Sigmoid colon (tissue), 6 donors: ENCODE measurements at regions not wholly inside any gene's neighbourhood (a gene's known extent, or its start where the extent isn't known, plus 50 kb on each side); places are given as distances from the start of the nearest gene placed in this dataset.

Experiments
- DNase-seq: peaks from one replicate; pipeline ENCODE4 v3.0.0-alpha.2; 2019
- H3K27ac ChIP-seq, 4 donors: fragments of 200-600 bp; sonication (generic); one replicate each; pipeline ENCODE4 v1.5.1; 2016 to 2019; ENCODE audit warnings: mild to moderate bottlenecking in 1 of 4
- H3K27me3 ChIP-seq, 3 donors: fragments of 200-600 bp; sonication (generic); one replicate each; pipeline ENCODE4 v1.5.1; 2019; ENCODE audit warnings: mild to moderate bottlenecking in 1 of 3
- H3K36me3 ChIP-seq, 4 donors: fragments of 200-600 bp; sonication (generic); one replicate each; pipeline ENCODE4 v1.5.1; 2016 to 2019
- H3K4me1 ChIP-seq, 4 donors: fragments of 200-600 bp; sonication (generic); one replicate each; pipeline ENCODE4 v1.5.1; 2017 to 2019
- H3K4me3 ChIP-seq, 4 donors: fragments of 200-600 bp; sonication (generic); one replicate each; pipeline ENCODE4 v1.5.1; 2017 to 2019; ENCODE audit warnings: mild to moderate bottlenecking in 2 of 4, moderate library complexity in 1 of 4
- H3K9me3 ChIP-seq, 4 donors: fragments of 200-600 bp in 3 of 4; sonication (generic) in 3 of 4; one replicate each; pipeline versions ENCODE4 v1.5.1 to v1.6.1; 2013 to 2019
- EP300 ChIP-seq, 4 donors: sonication (generic); formaldehyde crosslinking; IDR thresholded peaks; one replicate each; pipeline ENCODE4 v1.6.1; 2017; ENCODE audit warnings: antibody characterized with exemption in 4 of 4
- POLR2A ChIP-seq, 2 donors: fragments of 450-650 bp; IDR thresholded peaks; one replicate each; pipeline ENCODE4 v1.6.1; 2016; ENCODE audit warnings: antibody characterized with exemption in 2 of 2, mild to moderate bottlenecking in 2 of 2, moderate library complexity in 2 of 2
- POLR2AphosphoS5 ChIP-seq, 4 donors: sonication (generic); formaldehyde crosslinking; IDR thresholded peaks; one replicate each; pipeline ENCODE4 v1.6.1; 2017; ENCODE audit warnings: antibody characterized with exemption in 4 of 4
- WGBS, 2 donors: extraction: QIAGEN DNeasy Blood & Tissue Kit; methylation state at CpG; one replicate each; pipeline ENCODE4 v1.1.7; 2013; 5-methylcytosine and 5-hydroxymethylcytosine counted together
- intact Hi-C: fragments of 100-400 bp; cut with DNase I; formaldehyde crosslinking; loops from one replicate; pipeline ENCODE4 v1.15.1; 2023
- TF ChIP-seq, protein P1 (sequence below), 4 experiments: fragments of 450-650 bp in 3 of 4; fragments of 200-600 bp in 1 of 4; IDR thresholded peaks; one replicate each; pipeline ENCODE4 v1.5.1; 2016 to 2019; ENCODE audit warnings: antibody characterized with exemption in 4 of 4, mild to moderate bottlenecking in 3 of 4, moderate library complexity in 2 of 4
- donor health status: healthy with polysubstance abuse.
- donor health status: healthy.

DNA sequence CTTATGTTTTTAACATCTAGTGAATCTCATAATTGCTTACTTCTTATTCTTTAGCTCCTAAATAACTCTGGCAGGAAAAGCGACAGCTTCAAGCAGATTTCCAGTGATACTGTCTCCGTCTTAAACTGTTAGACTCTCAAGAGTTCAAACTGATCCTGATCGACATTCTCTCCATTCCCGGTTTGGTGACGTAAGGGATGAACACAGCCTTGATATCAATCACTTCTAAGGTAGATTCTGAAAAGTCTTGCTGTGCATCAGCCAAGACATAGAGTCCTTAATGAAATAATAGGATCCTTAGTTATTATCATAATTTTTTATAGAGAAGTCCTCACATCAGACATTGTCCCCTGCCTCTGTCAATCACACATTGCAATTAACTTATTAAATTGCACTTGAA is 534.6 kb downstream of the TFEC start:
- WGBS, 2 donors, result 92 to 96% methylated on average over 5 of the region's 5 CpGs

DNA sequence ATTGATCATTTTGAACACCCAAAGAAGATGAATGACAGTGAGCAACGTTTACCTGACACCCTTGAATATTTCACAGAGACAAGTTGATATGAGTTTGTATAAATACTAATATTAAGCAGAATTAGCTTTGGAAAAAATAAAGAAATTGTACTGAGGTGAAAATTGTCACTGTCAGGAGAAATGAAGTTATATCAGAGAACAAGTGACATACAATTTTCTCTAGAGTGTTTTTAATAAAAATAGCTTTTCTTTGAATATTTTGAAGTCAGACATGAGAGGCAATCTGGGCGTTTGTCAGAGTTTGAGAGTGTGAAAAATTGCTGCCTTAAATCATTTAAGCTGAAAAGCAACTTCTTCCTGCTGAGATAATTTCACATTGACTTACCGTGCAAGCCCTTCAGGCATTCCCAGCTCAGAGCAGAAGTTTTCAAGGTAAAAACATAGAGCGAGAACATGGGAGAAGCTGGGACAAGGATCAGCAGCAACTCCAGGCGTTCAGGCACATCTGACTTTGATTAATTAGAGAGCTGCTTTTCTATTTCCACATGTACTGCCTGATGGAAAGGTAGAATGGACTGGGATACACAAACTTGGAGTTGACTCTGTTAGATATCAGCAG is 535.9 kb downstream of the TFEC start:
- Histone ChIP-seq H3K4me3 (peak overlapping the region in 1 of 4 donors; percentile 9), H3K9me3 (no peaks in the 10 kb centered on the region), H3K27me3 (no peaks in the 10 kb centered on the region), H3K4me1 (peaks cover 0 to 16% (median 2%) of the 10 kb centered on the region in 4 donors), H3K27ac (peak overlapping the region in 1 of 4 donors; percentile 50), H3K36me3 (no peaks in the 10 kb centered on the region)
- TF ChIP-seq POLR2A (IDR thresholded peaks at IDR 0.05) (no peak), POLR2AphosphoS5 (IDR thresholded peaks at IDR 0.05) (no peak), EP300 (IDR thresholded peaks at IDR 0.05) (no peak)
- TF ChIP-seq, protein P1, sequence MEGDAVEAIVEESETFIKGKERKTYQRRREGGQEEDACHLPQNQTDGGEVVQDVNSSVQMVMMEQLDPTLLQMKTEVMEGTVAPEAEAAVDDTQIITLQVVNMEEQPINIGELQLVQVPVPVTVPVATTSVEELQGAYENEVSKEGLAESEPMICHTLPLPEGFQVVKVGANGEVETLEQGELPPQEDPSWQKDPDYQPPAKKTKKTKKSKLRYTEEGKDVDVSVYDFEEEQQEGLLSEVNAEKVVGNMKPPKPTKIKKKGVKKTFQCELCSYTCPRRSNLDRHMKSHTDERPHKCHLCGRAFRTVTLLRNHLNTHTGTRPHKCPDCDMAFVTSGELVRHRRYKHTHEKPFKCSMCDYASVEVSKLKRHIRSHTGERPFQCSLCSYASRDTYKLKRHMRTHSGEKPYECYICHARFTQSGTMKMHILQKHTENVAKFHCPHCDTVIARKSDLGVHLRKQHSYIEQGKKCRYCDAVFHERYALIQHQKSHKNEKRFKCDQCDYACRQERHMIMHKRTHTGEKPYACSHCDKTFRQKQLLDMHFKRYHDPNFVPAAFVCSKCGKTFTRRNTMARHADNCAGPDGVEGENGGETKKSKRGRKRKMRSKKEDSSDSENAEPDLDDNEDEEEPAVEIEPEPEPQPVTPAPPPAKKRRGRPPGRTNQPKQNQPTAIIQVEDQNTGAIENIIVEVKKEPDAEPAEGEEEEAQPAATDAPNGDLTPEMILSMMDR (IDR thresholded peaks at IDR 0.05), result no peak
- DNase-seq, result no peak
- intact Hi-C loops, result no loop called here
- WGBS, 2 donors, result 72 to 73% methylated on average over 5 of the region's 5 CpGs

More for the DNA sequence above, 534.6 kb downstream of the TFEC start:
- no peaks in the 10 kb centered on the region for H3K36me3 ChIP-seq
- intact Hi-C loops, result no loop called here
- H3K4me3 ChIP-seq, result no peak overlapping the region
- TF ChIP-seq POLR2A (IDR thresholded peaks at IDR 0.05) (no peak), EP300 (IDR thresholded peaks at IDR 0.05) (no peak), POLR2AphosphoS5 (IDR thresholded peaks at IDR 0.05) (no peak)
- TF ChIP-seq, protein P1 (IDR thresholded peaks at IDR 0.05), result no peak
- DNase-seq, result no peak
- H3K27me3 ChIP-seq, result no peaks in the 10 kb centered on the region
- H3K4me1 ChIP-seq, result peaks cover 0 to 25% (median 9%) of the 10 kb centered on the region in 4 donors
- peak overlapping the region in 2 of 4 donors; percentile 6 to 46 for H3K27ac ChIP-seq
- no peaks in the 10 kb centered on the region for H3K9me3 ChIP-seq

DNA sequence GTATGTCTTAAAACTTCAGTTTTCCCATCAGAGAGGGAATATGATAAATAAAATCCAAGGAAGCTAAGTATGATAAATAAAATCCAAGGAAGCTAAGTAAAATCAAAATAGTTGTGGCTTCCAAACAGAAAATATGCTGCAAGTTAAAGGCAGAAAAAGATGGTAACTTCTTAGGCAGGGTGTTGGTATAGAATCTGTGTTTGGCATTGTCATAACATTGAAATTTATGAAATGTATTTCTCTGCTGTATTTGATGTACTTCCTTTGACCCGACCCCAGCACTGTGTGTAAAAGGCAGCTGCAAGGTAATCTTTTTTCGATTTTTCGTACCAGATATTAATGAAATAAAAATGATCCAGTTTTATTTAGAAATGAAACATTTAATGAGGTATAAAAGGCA is 537.2 kb downstream of the TFEC start:
- no peak for DNase-seq

DNA sequence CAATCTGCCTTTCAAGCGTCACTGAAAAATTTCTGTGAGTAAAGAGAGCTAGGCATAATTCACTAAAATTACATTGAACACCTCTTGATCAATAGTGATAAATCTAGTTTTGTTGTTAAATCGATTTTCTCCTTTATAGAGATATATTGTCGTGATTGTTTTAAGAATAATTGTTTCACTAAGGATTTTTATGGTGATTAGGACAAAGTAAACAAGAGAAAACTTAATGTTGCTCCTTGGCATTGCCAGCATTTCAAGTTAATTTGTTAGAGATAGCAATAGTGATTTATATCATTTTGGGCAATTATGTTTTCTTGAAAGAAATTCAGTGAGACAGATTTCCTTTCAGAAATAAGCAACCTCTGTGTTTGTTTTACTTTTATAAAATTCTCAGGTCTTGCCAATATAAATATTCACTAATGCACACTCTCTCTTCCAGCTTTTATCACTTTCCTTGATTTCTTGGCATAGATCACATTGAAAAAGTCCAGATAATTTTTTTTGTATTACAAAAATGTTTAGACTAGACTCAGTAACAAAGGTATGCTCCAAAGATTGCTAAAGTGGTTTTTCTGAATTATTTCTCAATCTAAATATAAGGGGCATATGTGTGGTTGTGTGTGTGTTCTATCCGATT is 538.7 kb downstream of the TFEC start:
- peak overlapping the region in 1 of 4 donors; percentile 2 for H3K27ac ChIP-seq
- 48 to 72% methylated on average over 4 of the region's 4 CpGs for WGBS, 2 donors
- no peaks in the 10 kb centered on the region for H3K9me3 ChIP-seq
- DNase-seq, result no peak
- H3K4me3 ChIP-seq, result no peak overlapping the region
- intact Hi-C loops, result no loop called here
- H3K4me1 ChIP-seq, result peaks cover 0 to 13% (median 1%) of the 10 kb centered on the region in 4 donors
- H3K27me3 ChIP-seq, result no peaks in the 10 kb centered on the region
- no peak for TF ChIP-seq EP300 (IDR thresholded peaks at IDR 0.05)
- no peak for TF ChIP-seq POLR2AphosphoS5 (IDR thresholded peaks at IDR 0.05)
- TF ChIP-seq, protein P1 (IDR thresholded peaks at IDR 0.05), result no peak
- TF ChIP-seq POLR2A (IDR thresholded peaks at IDR 0.05), result no peak
- H3K36me3 ChIP-seq, result no peaks in the 10 kb centered on the region

More for the DNA sequence above, 537.2 kb downstream of the TFEC start:
- intact Hi-C loops, result no loop called here
- no peaks in the 10 kb centered on the region for H3K36me3 ChIP-seq
- peaks cover 0 to 13% (median 1%) of the 10 kb centered on the region in 4 donors for H3K4me1 ChIP-seq
- peak overlapping the region in 1 of 4 donors; percentile 9 for H3K4me3 ChIP-seq
- H3K27me3 ChIP-seq, result no peaks in the 10 kb centered on the region
- no peaks in the 10 kb centered on the region for H3K9me3 ChIP-seq
- H3K27ac ChIP-seq, result peak overlapping the region in 1 of 4 donors; percentile 50
- no peak for TF ChIP-seq EP300 (IDR thresholded peaks at IDR 0.05)
- TF ChIP-seq POLR2A (IDR thresholded peaks at IDR 0.05), result no peak
- TF ChIP-seq, protein P1 (IDR thresholded peaks at IDR 0.05), result no peak
- no peak for TF ChIP-seq POLR2AphosphoS5 (IDR thresholded peaks at IDR 0.05)
- WGBS, 2 donors, result 82 to 84% methylated on average over 3 of the region's 3 CpGs
